IMR-90 (cell line): ENCODE measurements at regions not wholly inside any gene's neighbourhood (a gene's known extent, or its start where the extent isn't known, plus 50 kb on each side); places are given as distances from the start of the nearest gene placed in this dataset.

Experiments
- ATAC-seq: fragments of 200-7000 bp; cut with Tn5 transposase; 2 replicates; pipeline ENCODE4 v1.9.1; 2020; ENCODE audit warnings: low read depth, mild to moderate bottlenecking, moderate library complexity
- BruUV-seq: library from RNA; stranded (reverse); fragments of 400-500 nt; replicated peaks from 2 replicates; lab custom pipeline; 2021; lab: Mats Ljungman, UMichigan
- CTCF ChIA-PET: fragments of 300-600 bp; formaldehyde crosslinking; extraction: SDS; loops from one replicate; lab custom pipeline; 2021; ENCODE audit warnings: antibody characterized with exemption; lab: Yijun Ruan, JAX
- POLR2A ChIA-PET: fragments of 300-600 bp; sonication (Branson Sonifier 250); formaldehyde crosslinking; loops from one replicate; lab custom pipeline; 2022; ENCODE audit warnings: antibody characterized with exemption; ENCODE audit not compliant: unreplicated experiment; lab: Charles Lee
- DNase-seq: peaks from one replicate; pipeline ENCODE4 v3.0.0; 2013
- H2AFZ ChIP-seq: replicated peaks from 2 replicates; pipeline ENCODE3; 2013; ENCODE audit warnings: low read length, mild to moderate bottlenecking; ENCODE audit not compliant: poor library complexity
- H2AK5ac ChIP-seq: 2 replicates; pipeline ENCODE4 v1.6.1; 2013; ENCODE audit warnings: low read depth, low read length, inconsistent platforms
- H2AK9ac ChIP-seq: replicated peaks from 2 replicates; pipeline ENCODE3; 2013; ENCODE audit warnings: mild to moderate bottlenecking, low read depth, low read length, moderate library complexity; ENCODE audit not compliant: poor library complexity
- H2BK120ac ChIP-seq: 2 replicates; pipeline ENCODE4 v1.6.1; 2013; ENCODE audit warnings: low read depth, low read length, inconsistent platforms
- H2BK15ac ChIP-seq: 3 replicates; pipeline ENCODE4 v1.6.1; 2013; ENCODE audit warnings: low read depth, low read length, inconsistent platforms
- H2BK20ac ChIP-seq: 2 replicates; pipeline ENCODE4 v1.6.1; 2013; ENCODE audit warnings: low read depth, mild to moderate bottlenecking, inconsistent platforms, low read length, moderate library complexity
- H2BK5ac ChIP-seq: 2 replicates; pipeline ENCODE4 v1.6.1; 2013; ENCODE audit warnings: mild to moderate bottlenecking, low read depth, low read length, inconsistent platforms; ENCODE audit not compliant: poor library complexity, severe bottlenecking
- H3K14ac ChIP-seq: replicated peaks from 2 replicates; pipeline ENCODE4 v1.6.1; 2013; ENCODE audit warnings: low read depth, low read length, inconsistent platforms
- H3K18ac ChIP-seq: 2 replicates; pipeline ENCODE4 v1.6.1; 2013; ENCODE audit warnings: low read depth, low read length, control low read depth
- H3K23ac ChIP-seq: 2 replicates; pipeline ENCODE4 v1.6.1; 2013; ENCODE audit warnings: low read depth, low read length, inconsistent platforms
- H3K27ac ChIP-seq: 2 replicates; pipeline ENCODE4 v1.5.1; 2013; ENCODE audit warnings: mild to moderate bottlenecking, control low read depth, low read length; ENCODE audit not compliant: insufficient read depth
- H3K27me3 ChIP-seq: 2 replicates; pipeline ENCODE4 v1.6.1; 2013; ENCODE audit warnings: low read length; ENCODE audit not compliant: control insufficient read depth, insufficient read depth
- H3K36me3 ChIP-seq: 2 replicates; pipeline ENCODE4 v1.6.1; 2013; ENCODE audit warnings: low read length, mixed read lengths; ENCODE audit not compliant: control insufficient read depth, insufficient read depth
- H3K4ac ChIP-seq: 2 replicates; pipeline ENCODE4 v1.6.1; 2013; ENCODE audit warnings: low read depth, low read length, inconsistent platforms
- H3K4me1 ChIP-seq: 2 replicates; pipeline ENCODE4 v1.6.1; 2013; ENCODE audit warnings: low read length, mixed read lengths; ENCODE audit not compliant: control insufficient read depth, insufficient read depth
- H3K4me2 ChIP-seq: 2 replicates; pipeline ENCODE4 v1.6.1; 2013; ENCODE audit warnings: low read depth, mild to moderate bottlenecking, control low read depth, low read length, moderate library complexity
- H3K4me3 ChIP-seq: 2 replicates; pipeline ENCODE4 v1.5.1; 2013; ENCODE audit warnings: low read depth, mild to moderate bottlenecking, control low read depth, low read length, moderate library complexity; ENCODE audit not compliant: insufficient read depth
- H3K56ac ChIP-seq: 2 replicates; pipeline ENCODE4 v1.6.1; 2013; ENCODE audit warnings: low read length, inconsistent platforms; ENCODE audit not compliant: insufficient read depth; ENCODE audit errors: extremely low read depth
- H3K79me1 ChIP-seq, 2 experiments: 2 replicates each; pipeline ENCODE4 v1.6.1; 2013; ENCODE audit warnings: low read length in 2 of 2, inconsistent platforms in 1 of 2, low read depth in 1 of 2
- H3K9ac ChIP-seq: 2 replicates; pipeline ENCODE4 v1.6.1; 2013; ENCODE audit warnings: low read depth, low read length, control low read depth
- H3K9me1 ChIP-seq: 2 replicates; pipeline ENCODE4 v1.6.1; 2013; ENCODE audit warnings: low read length, inconsistent platforms; ENCODE audit not compliant: insufficient read depth
- H3K9me3 ChIP-seq: 2 replicates; pipeline ENCODE4 v1.6.1; 2013; ENCODE audit warnings: low read length; ENCODE audit not compliant: control insufficient read depth, insufficient read depth
- H4K20me1 ChIP-seq: 2 replicates; pipeline ENCODE4 v1.6.1; 2013; ENCODE audit warnings: low read length, inconsistent platforms; ENCODE audit not compliant: insufficient read depth
- H4K5ac ChIP-seq: 2 replicates; pipeline ENCODE4 v1.6.1; 2013; ENCODE audit warnings: mild to moderate bottlenecking, low read depth, low read length, control low read depth
- H4K8ac ChIP-seq, 2 experiments: 2 replicates each; pipeline ENCODE4 v1.6.1; 2013; ENCODE audit warnings: low read depth in 2 of 2, low read length in 2 of 2, control low read depth in 1 of 2, inconsistent platforms in 1 of 2
- H4K91ac ChIP-seq: 2 replicates; pipeline ENCODE4 v1.6.1; 2013; ENCODE audit warnings: low read depth, low read length, inconsistent platforms; ENCODE audit not compliant: insufficient read depth
- CTCF ChIP-seq: conservative IDR thresholded peaks from 2 replicates; pipeline ENCODE4 v1.5.1; 2012; ENCODE audit warnings: mild to moderate bottlenecking, low read depth, low read length, improper control_type of control experiment
- ELK1 ChIP-seq: fragments of 150-350 bp; IDR thresholded peaks from 2 replicates; pipeline ENCODE4 v1.6.1; 2016; ENCODE audit warnings: low read depth, mild to moderate bottlenecking, low read length, moderate library complexity, borderline replicate concordance
- FOS ChIP-seq: fragments of 150-350 bp; IDR thresholded peaks from 2 replicates; pipeline ENCODE4 v1.6.1; 2016; ENCODE audit warnings: low read depth, low read length
- RFX5 ChIP-seq: IDR thresholded peaks from 2 replicates; pipeline ENCODE4 v1.8.0; 2012; ENCODE audit warnings: low read depth, mild to moderate bottlenecking, low read length, moderate library complexity
- WGBS, 2 experiments: methylation state at CpG; one replicate each; pipeline versions ENCODE4 v1.1.5 to v1.1.7; 2013; ENCODE audit warnings: missing lambda C conversion rate in 2 of 2; ENCODE audit not compliant: insufficient read length in 1 of 2; ENCODE audit errors: extremely low coverage in 2 of 2; 5-methylcytosine and 5-hydroxymethylcytosine counted together
- dilution Hi-C: fragments of 300-500 bp; cut with HindIII; formaldehyde crosslinking; loops from one replicate; pipeline ENCODE4 v1.14.3; 2018; ENCODE audit warnings: low sequenced_read_pairs; ENCODE audit not compliant: unreplicated experiment
- in situ Hi-C: fragments of 300-500 bp; cut with MboI; formaldehyde crosslinking; loops from 3 replicates; pipeline ENCODE4 v1.14.3; 2019; ENCODE audit warnings: low sequenced_read_pairs, inconsistent platforms, mixed read lengths
- intact Hi-C: fragments of 100-400 bp; cut with micrococcal nuclease; formaldehyde crosslinking; loops from 2 replicates; pipeline ENCODE4 v1.10.0; 2022

- Histone ChIP-seq H2BK15ac (peak overlapping the region; percentile 89; the same call in 2 of the 3 replicates), H4K91ac (peak overlapping the region; percentile 61), H3K18ac (peak overlapping the region; percentile 7; the same call in 1 of the 2 replicates), H2BK120ac (peak overlapping the region; percentile 98), H4K8ac (peak overlapping the region in 1 of 2 experiments; percentile 3; a peak in 2 of 4 replicates), H3K4me3 (no peak overlapping the region), H3K36me3 (no peaks in the 10 kb centered on the region), H2BK20ac (peak overlapping the region; percentile 95; the same call in 1 of the 2 replicates), H2AK9ac (no peak overlapping the region), H3K4ac (peak overlapping the region; percentile 98), H3K9me3 (no peaks in the 10 kb centered on the region), H3K4me1 (peaks cover 44% of the 10 kb centered on the region), H3K14ac (peak overlapping the region; percentile 89), H4K20me1 (no peaks in the 10 kb centered on the region), H3K56ac (no peak overlapping the region), H3K4me2 (no peak overlapping the region), H3K23ac (no peak overlapping the region), H3K9ac (no peak overlapping the region), H4K5ac (peak overlapping the region; percentile 16; the same call in 1 of the 2 replicates), H2AFZ (no peak overlapping the region), H2BK5ac (no peak overlapping the region), H3K79me1 (peaks cover 3 to 33% of the 10 kb centered on the region in 2 experiments; a peak in 3 of 4 replicates), H3K27me3 (no peaks in the 10 kb centered on the region), H3K27ac (no peak overlapping the region), H3K9me1 (peaks cover 35% of the 10 kb centered on the region), H2AK5ac (peak overlapping the region; percentile 90)
- in situ Hi-C loops, result no loop called here
- DNase-seq (no peak), ATAC-seq (no peak)
- dilution Hi-C loops, result no loop called here
- ChIA-PET CTCF (interaction anchor here (0.7 kb wide), 1 partner anchor 306 kb away, joined by 4 read pairs; no protein-coding TSS in a partner anchor), POLR2A (interaction anchor here (1.0 kb wide), 1 partner anchor 25 kb away, joined by 4 read pairs; no protein-coding TSS in a partner anchor)
- TF ChIP-seq RFX5 (no peak), ELK1 (no peak), CTCF (no peak), FOS (no peak)
- intact Hi-C loops, result no loop called here
- WGBS, 2 experiments, result 90% methylated on average over 2 of the region's 10 CpGs; no CpG with 5 or more reads in 1 of the 2 experiments
- no TSS peak for BruUV-seq
These were observed 178.5 kb upstream of the PITX1 start for GRCh38 chr5:135212361-135213026.
